HG03342 (cell line): ENCODE measurements at regions not wholly inside any gene's neighbourhood (a gene's known extent, or its start where the extent isn't known, plus 50 kb on each side); places are given as distances from the start of the nearest gene placed in this dataset.
A peak's percentile ranks its signal among the peaks of the same experiment; 100 is the strongest.

Experiments
- ATAC-seq: cut with Tn5 transposase; IDR thresholded peaks from one replicate; pipeline ENCODE4 v1.9.1; 2021; ENCODE audit warnings: mild to moderate bottlenecking, moderate library complexity; ENCODE audit not compliant: unreplicated experiment

DNA sequence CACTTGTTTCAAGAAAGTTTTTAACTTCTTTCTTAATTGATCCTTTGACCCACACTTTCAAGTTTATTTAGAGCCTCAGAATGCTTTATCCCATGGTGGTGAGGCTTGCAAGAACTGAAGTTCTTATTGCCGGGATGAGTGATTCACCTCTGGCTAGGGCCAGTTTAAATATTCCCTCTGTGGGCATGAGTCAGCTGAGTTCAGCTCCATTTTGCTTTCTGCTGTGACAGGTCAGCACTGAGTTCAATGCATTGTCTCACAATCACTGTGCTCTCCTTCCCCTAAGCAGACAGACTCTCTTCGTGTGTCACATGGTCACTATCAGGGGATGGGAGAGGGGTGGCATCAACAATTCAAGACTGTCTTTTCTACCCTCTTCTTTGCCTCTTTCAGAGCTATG, 514.6 kb upstream of the FBXO33 start:
- no peak for ATAC-seq

DNA sequence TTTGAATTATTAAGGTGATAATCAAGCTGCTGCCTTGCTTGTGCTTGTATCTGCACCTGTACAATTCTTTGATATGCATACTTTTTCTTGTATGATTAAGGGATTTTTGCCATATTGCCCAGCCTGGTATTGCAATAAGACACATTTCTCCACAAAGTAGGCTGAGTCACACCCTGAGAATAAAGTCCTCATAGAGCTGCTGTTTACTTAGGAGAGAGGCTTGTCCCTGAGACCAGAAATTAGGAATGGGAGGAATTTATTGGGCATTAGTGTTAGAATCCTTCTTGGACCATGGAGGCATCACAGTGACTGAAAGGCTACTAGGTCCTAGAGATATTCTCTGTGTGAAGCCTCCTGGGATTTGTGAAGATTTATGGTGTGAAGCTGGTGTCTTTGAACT, 506.8 kb upstream of the FBXO33 start:
- no peak for ATAC-seq

DNA sequence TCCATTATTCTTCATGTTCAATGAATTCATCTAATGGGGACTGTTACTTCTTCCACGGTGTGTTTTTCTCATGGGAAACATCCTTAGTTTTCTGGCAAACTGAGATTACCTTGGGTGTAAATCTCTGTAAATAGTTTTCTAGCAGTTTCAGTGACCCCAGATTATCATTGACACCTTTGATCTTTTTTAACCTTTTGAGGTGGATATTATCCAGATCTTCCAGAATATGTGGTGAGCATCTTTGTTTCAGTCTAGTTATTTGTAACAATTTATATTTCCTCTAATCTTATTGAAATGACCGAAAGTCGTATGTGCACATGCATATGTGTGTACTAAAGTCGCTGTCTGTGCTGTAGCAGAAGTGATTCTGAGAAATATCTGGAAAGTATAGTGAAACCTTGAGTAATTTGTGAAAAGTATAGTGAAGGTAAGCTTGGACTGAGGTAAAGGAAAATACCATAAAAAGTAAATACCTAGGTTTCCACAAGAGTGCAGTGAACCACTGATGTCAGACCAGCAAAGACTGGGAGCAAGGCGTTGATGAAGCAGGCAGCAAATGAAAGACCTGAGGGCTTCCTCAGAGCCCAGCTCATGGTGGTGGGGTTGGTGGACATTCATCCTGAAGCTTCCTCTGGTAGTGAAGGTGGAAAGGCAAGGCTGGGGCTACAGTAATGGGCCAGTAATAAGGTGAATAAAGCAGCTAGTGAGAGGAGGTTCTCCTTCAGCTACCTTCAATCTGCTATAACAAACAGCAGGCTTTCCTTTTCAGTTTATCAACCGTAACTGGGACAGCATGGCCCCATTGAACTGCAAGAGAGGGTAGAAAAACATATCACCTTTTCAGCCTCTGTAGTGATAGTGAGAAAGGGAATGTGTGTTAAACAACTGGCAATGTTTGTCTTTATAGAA, 480.2 kb upstream of the FBXO33 start:
- peak; percentile 88 for ATAC-seq

- ATAC-seq = no peak
These were observed 465.4 kb upstream of the FBXO33 start for GRCh38 chr14:39897657-39898056.

- no peak for ATAC-seq
These were observed 457.8 kb upstream of the FBXO33 start for GRCh38 chr14:39890026-39890425.

- ATAC-seq = no peak
These were observed 451.9 kb upstream of the FBXO33 start for GRCh38 chr14:39884091-39884490.

- ATAC-seq = no peak
These were observed 448.7 kb upstream of the FBXO33 start for GRCh38 chr14:39880965-39881364.

DNA sequence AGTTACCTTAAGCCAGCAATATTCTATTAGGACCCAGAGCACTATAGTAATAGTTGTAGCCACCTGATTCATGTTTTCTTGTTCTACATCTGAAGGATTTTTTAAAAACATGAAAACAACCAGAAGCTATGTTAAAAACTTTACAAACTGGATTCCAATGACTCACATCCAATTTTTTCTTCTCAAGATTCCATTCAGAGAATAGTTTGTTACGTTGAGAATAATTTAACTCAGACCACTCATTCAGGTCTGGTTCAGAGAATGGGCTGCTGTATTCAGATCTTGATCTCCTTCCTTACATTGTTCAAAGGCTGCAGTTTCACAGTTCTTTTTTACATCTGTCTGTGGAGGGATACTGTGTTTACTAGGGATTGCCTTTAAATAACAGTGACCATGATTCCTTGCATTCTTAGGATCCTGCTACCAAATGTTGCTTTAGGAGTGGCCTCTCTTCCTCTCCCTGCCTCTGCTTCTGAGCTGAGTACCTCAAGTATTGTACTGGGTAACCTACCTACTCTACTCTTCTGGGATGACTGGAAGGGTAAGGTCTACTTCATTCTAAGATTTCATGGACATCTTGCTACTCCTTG, 448.0 kb upstream of the FBXO33 start:
- ATAC-seq = no peak

DNA sequence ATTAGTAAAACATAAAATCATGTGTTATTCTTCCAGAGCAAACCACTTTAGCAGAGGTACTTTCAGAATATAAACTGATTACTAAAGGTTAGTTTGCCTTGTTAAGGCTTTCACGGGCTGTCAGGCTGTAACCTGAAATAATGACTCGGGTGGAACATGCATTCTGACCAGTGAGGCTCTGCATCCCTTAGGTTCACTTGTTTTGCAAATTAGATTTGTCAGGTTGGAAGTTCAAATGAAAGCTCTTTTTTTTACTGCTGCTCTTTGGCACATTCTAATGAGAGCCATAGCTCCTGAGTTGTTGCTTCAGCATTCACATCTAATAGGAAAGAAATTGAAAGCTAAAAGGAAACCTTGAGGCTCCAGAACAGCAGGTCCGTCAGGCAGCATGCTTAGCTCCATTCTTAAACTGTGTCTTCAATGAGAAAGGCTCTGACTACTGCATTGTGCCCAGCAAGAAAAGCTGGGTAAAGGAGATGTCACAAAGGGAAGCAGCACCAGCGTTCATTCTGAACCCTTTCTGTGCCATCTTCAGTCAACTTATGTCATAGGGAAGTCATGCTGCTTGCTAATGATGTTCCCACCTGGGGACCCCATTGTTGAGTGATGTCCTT, 445.5 kb upstream of the FBXO33 start:
- no peak for ATAC-seq

GRCh38 chr14:39876916-39877315, 444.7 kb upstream of the FBXO33 start:
- no peak for ATAC-seq

DNA sequence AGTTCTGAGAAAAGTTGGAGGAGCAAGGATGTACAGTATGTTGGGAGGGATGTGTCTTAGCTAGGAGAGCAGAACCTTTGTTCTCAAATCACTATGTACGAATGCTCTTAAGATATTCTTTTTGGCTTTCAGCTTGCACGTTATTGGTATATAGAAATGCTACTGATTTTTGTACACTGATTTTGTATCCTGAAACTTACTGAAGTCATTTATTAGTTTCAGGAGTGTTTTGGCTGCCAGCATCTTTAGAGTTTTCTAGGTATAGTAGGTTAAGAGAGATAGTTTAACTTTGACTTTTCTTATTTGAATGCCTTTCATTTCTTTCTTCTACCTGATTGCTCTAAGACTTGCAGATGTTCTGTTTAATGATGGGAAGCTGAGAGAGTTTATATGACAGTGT, 442.8 kb upstream of the FBXO33 start:
- peak; percentile 35 for ATAC-seq

DNA sequence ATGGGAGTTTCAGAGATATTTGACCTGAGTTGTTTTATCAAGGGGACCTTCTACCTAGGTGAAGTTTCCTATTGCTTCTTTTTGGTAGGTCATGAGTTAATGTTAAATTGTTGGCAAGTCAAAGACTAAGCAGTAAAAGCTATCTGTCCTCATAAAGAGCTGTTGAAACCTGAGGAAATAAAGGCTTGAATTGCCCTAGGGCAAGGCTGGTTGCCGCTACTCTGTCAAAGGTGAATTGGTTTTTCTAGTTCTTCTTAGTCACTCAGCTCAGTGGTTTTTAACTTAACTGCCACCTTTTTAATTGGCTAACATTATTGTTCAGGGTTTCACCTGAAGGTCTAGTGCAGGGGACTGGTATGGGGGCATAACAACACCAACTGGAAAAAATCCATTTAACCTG, 441.6 kb upstream of the FBXO33 start:
- no peak for ATAC-seq

GRCh38 chr14:39868949-39869348, 436.7 kb upstream of the FBXO33 start:
- no peak for ATAC-seq

DNA sequence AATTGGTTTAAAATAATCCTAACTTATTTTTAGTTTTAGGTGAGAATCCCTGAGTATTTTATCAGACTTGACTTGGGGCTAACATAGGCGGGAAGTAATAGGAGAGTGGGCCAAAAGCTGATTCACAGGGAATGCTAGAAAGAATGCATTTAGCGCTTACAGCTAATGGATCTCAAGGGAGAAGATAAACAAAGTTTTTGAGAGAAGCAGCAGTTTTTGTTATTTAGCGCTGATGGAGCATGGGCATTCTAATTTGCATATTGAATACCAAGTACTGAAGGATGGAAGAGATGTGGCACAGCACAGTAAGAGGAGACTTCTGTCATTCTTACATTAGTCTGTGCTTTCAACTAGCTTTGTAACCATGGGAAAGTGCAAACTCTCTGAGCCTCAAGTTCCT, 436.0 kb upstream of the FBXO33 start:
- no peak for ATAC-seq

- ATAC-seq = no peak
These were observed 431.2 kb upstream of the FBXO33 start for GRCh38 chr14:39863441-39863840.

DNA sequence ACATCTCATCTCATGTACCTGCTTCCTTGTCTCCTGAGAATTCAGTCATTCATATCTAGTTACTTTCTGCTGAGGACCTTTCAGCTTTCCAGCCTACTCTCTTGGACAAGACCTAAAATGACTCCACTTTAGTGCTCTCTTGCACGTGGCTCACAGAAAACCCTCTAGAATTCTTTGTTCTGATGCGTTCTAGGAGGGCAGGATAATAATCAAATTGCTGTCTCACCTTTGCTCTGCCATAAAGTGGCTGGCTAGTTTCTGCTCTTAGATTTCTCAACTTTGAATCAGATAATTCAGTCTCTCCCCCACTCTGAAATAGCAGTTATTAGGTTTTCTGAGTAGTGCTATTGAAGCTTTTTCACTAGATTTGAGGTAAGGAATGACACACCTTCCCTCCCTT, 429.5 kb upstream of the FBXO33 start:
- no peak for ATAC-seq

- ATAC-seq = no peak
These were observed 429.0 kb upstream of the FBXO33 start for GRCh38 chr14:39861229-39861600.

DNA sequence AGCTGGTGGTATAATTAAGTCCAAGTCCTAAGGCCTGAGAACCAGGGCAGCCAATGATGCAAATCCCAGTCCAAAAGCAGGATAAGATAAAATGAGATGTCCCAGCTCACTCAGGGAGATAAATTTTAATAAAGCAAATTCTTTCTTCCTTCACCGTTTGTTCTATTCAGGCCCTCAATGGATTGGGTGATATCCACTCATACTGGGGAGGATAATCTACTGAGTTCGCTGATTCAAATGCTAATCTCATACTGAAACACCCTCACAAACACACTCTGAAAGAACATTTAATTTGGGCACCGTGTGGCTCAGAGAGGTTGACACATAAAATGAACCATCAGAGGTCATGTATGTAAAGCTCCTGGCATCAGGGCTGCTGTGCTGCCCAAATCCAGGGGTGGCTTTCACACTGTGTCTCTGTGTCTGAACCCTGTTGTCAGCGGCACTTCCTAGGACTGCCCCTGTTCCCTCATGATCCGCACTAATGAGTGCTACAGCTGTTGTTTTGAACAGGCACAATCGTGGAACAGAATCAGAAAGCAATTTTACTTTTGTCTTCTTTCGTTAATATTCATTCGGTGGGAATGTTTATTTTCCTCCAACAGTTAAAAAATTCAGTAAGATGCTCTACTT, 428.5 kb upstream of the FBXO33 start:
- ATAC-seq = no peak

- ATAC-seq = no peak
These were observed 427.1 kb upstream of the FBXO33 start for GRCh38 chr14:39859314-39859713.

DNA sequence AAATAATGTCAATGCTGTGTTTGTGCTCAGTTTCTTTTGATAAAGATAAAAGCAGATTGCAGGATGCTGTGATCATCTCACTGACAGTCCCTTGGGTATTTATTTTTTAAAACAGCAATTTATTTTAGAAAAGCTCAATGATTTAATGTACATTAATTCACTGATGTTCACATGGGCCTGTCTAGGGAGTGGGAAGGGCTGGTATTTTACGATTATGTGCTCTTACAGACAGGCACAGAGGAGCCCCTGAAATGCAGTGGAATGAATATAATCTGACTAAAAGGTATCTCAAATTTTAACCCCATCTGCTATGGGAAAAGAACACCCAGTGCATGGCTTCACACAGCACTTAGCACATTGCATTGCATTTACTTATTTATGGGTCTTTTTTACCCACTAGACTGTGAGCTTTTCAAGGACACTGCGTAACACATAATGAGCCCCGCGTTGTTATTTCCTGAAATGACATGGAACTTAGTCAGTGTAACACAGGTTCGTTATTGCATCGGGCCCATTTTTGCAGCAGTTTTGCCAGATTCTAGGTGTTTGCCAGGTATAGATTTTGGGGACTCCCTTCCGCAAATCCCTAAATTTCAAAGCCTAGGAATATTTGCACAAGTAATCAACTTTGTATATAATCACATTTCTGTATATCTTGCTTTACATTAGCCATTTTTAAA, 425.3 kb upstream of the FBXO33 start:
- ATAC-seq = no peak

DNA sequence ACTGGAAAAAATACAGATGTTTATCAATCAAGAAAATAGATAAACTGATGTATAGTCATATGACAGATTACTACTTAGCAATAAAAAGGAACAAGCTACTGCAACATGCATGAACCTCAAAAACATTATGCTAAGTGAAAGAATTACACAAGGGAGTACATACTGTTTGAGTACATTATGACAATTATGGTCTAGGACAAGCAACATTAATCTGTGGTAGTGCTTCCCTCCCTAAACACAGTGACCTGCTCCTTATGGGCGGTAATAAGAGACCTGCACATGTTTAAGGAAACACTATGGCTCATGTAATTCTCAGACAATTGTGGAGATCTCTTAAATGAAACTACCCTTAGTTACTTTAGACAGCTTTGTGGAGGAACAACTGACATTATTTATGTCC, 421.2 kb upstream of the FBXO33 start:
- no peak for ATAC-seq
